ENCODE measurements at regions not wholly inside any gene's neighbourhood (a gene's known extent, or its start where the extent isn't known, plus 50 kb on each side); places are given as distances from the start of the nearest gene placed in this dataset.
"Not testable (repeated sequence)": the region's sequence is repeated elsewhere in the genome, so short reads cannot be mapped to it uniquely, and the experiment has no call there.

- no peak for DNase-seq (ENCODE audit: low read depth)
- Histone ChIP-seq H3K36me3 (ENCODE audit: control insufficient read depth, insufficient read depth, low read length) (no peaks in the 10 kb centered on the region), H3K4me3 (ENCODE audit: low read depth, low read length) (no peak overlapping the region), H3K27me3 (ENCODE audit: control insufficient read depth, insufficient read depth, low read length) (no peaks in the 10 kb centered on the region)
- TF ChIP-seq CTCF (IDR thresholded peaks at IDR 0.05; ENCODE audit: insufficient read depth, low read length, poor library complexity, severe bottlenecking), result no peak
These were observed 474.9 kb upstream of the JARID2 start for GRCh38 chr6:14771016-14771415.

- no peak for DNase-seq (ENCODE audit: low read depth)
- no peaks in the 10 kb centered on the region for H3K36me3 ChIP-seq (ENCODE audit: control insufficient read depth, insufficient read depth, low read length)
- no peak overlapping the region for H3K4me3 ChIP-seq (ENCODE audit: low read depth, low read length)
- TF ChIP-seq CTCF (IDR thresholded peaks at IDR 0.05; ENCODE audit: insufficient read depth, low read length, poor library complexity, severe bottlenecking), result no peak
- H3K27me3 ChIP-seq (ENCODE audit: control insufficient read depth, insufficient read depth, low read length), result no peaks in the 10 kb centered on the region
These were observed 473.7 kb upstream of the JARID2 start for GRCh38 chr6:14772188-14772587.

- no peaks in the 10 kb centered on the region for H3K27me3 ChIP-seq (ENCODE audit: control insufficient read depth, insufficient read depth, low read length)
- DNase-seq (ENCODE audit: low read depth), result no peak
- no peak for TF ChIP-seq CTCF (IDR thresholded peaks at IDR 0.05; ENCODE audit: insufficient read depth, low read length, poor library complexity, severe bottlenecking)
- H3K4me3 ChIP-seq (ENCODE audit: low read depth, low read length), result no peak overlapping the region
- no peaks in the 10 kb centered on the region for H3K36me3 ChIP-seq (ENCODE audit: control insufficient read depth, insufficient read depth, low read length)
These were observed 470.3 kb upstream of the JARID2 start for GRCh38 chr6:14775528-14775927.

GRCh38 chr6:14776307-14776706 is 469.6 kb upstream of the JARID2 start:
- H3K36me3 ChIP-seq (ENCODE audit: control insufficient read depth, insufficient read depth, low read length), result no peaks in the 10 kb centered on the region
- no peak for TF ChIP-seq CTCF (IDR thresholded peaks at IDR 0.05; ENCODE audit: insufficient read depth, low read length, poor library complexity, severe bottlenecking)
- no peak overlapping the region for H3K4me3 ChIP-seq (ENCODE audit: low read depth, low read length)
- DNase-seq (ENCODE audit: low read depth), result no peak
- no peaks in the 10 kb centered on the region for H3K27me3 ChIP-seq (ENCODE audit: control insufficient read depth, insufficient read depth, low read length)

GRCh38 chr6:14781772-14782525 is 463.9 kb upstream of the JARID2 start:
- Histone ChIP-seq H3K36me3 (ENCODE audit: control insufficient read depth, insufficient read depth, low read length) (no peaks in the 10 kb centered on the region), H3K4me3 (ENCODE audit: low read depth, low read length) (no peak overlapping the region), H3K27me3 (ENCODE audit: control insufficient read depth, insufficient read depth, low read length) (no peaks in the 10 kb centered on the region)
- TF ChIP-seq CTCF (IDR thresholded peaks at IDR 0.05; ENCODE audit: insufficient read depth, low read length, poor library complexity, severe bottlenecking), result no peak
- DNase-seq (ENCODE audit: low read depth), result no peak

- H3K4me3 ChIP-seq (ENCODE audit: low read depth, low read length); H3K36me3 ChIP-seq (ENCODE audit: control insufficient read depth, insufficient read depth, low read length); H3K27me3 ChIP-seq (ENCODE audit: control insufficient read depth, insufficient read depth, low read length); DNase-seq (ENCODE audit: low read depth): not testable (repeated sequence)
These were observed 462.9 kb upstream of the JARID2 start for GRCh38 chr6:14782921-14783464.
